SU-DHL-6 (cell line): ENCODE measurements at regions not wholly inside any gene's neighbourhood (a gene's known extent, or its start where the extent isn't known, plus 50 kb on each side); places are given as distances from the start of the nearest gene placed in this dataset.

Experiments
- H2AFZ ChIP-seq: fragments of 200-600 bp; sonication (generic); 2 replicates; pipeline ENCODE4 v1.6.1; 2014; ENCODE audit warnings: low read depth, mild to moderate bottlenecking, moderate library complexity, mixed read lengths, antibody characterized with exemption, low read length; ENCODE audit not compliant: severe bottlenecking
- H3F3A ChIP-seq: fragments of 200-600 bp; shearing (Covaris generic); 2 replicates; pipeline ENCODE4 v1.6.0; 2016; ENCODE audit warnings: antibody characterized with exemption, mild to moderate bottlenecking; ENCODE audit not compliant: insufficient read depth
- H3K27ac ChIP-seq: fragments of 200-600 bp; sonication (generic); 2 replicates; pipeline ENCODE4 v1.5.1; 2016; ENCODE audit warnings: low read depth, mild to moderate bottlenecking, low read length, moderate library complexity, mixed read lengths
- H3K27me3 ChIP-seq: fragments of 200-600 bp; sonication (generic), shearing (Covaris generic); 2 replicates; pipeline ENCODE4 v1.6.0; 2014; ENCODE audit warnings: mild to moderate bottlenecking, low read length
- H3K36me3 ChIP-seq: fragments of 200-600 bp; sonication (generic); 2 replicates; pipeline ENCODE4 v1.6.1; 2014; ENCODE audit warnings: mild to moderate bottlenecking, low read length, mixed read lengths
- H3K4me2 ChIP-seq: fragments of 300-600, 200-600 bp; shearing (Covaris generic), sonication (generic); 2 replicates; pipeline ENCODE4 v1.6.0; 2014; ENCODE audit warnings: low read length, low read depth, mild to moderate bottlenecking; ENCODE audit not compliant: poor library complexity, severe bottlenecking
- H3K4me3 ChIP-seq: fragments of 200-600 bp; sonication (generic); 2 replicates; pipeline ENCODE4 v1.5.1; 2014; ENCODE audit warnings: antibody characterized with exemption, low read length, mild to moderate bottlenecking, mixed read lengths; ENCODE audit not compliant: insufficient read depth, poor library complexity, severe bottlenecking
- H3K79me2 ChIP-seq: fragments of 200-600 bp; sonication (generic); 2 replicates; pipeline ENCODE4 v1.6.1; 2014; ENCODE audit warnings: mild to moderate bottlenecking, low read length, moderate library complexity; ENCODE audit not compliant: insufficient read depth
- H3K9ac ChIP-seq: fragments of 200-600 bp; sonication (generic); 2 replicates; pipeline ENCODE4 v1.7.0; 2014; ENCODE audit warnings: mild to moderate bottlenecking, low read length
- H3K9me2 ChIP-seq: fragments of 200-600 bp; sonication (generic); replicated peaks from 2 replicates; pipeline ENCODE4 v1.6.1; 2014; ENCODE audit warnings: low read length; ENCODE audit not compliant: insufficient read depth
- H3K9me3 ChIP-seq: fragments of 200-600 bp; sonication (generic); 2 replicates; pipeline ENCODE4 v1.6.1; 2014; ENCODE audit warnings: low read length, mixed read lengths; ENCODE audit not compliant: insufficient read depth
- H4K20me1 ChIP-seq: fragments of 200-600 bp; sonication (generic); 2 replicates; pipeline ENCODE4 v1.6.1; 2014; ENCODE audit warnings: low read depth, mild to moderate bottlenecking, antibody characterized with exemption, low read length, moderate library complexity, mixed read lengths
- EZH2phosphoT487 ChIP-seq: fragments of 200-600 bp; sonication (generic), shearing (Covaris generic); conservative IDR thresholded peaks from 2 replicates; pipeline ENCODE4 v1.6.1; 2018; ENCODE audit warnings: mild to moderate bottlenecking, antibody characterized with exemption, low read length, moderate library complexity, mixed read lengths
- TF ChIP-seq, protein P1 (sequence below): fragments of 200-600 bp; sonication (generic); IDR thresholded peaks from one replicate; pipeline ENCODE4 v1.5.1; 2017; ENCODE audit warnings: antibody characterized with exemption, mild to moderate bottlenecking, low read length, moderate library complexity; ENCODE audit not compliant: insufficient read depth, poor library complexity, severe bottlenecking

DNA sequence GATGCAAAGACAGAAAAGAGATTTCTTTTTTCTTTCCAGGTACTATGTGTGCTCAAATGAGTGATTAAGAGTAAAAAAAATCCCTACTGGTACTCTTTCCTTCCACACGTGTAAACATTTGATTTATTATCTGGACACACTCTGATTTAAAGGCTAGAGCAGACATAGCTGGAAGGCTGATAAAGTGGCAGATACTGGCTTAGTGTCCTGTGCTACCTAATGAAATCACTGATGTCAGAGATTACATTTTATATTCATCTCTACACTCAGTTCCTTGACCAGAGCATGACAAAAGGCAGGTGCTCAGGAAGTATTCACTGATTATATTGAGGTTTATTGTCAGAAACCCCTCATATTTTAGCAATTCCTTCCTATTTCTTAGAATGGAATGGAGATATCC is 136.6 kb upstream of the SLC38A2 start:
- Histone ChIP-seq H3F3A (no peaks in the 10 kb centered on the region), H4K20me1 (no peaks in the 10 kb centered on the region), H3K36me3 (no peaks in the 10 kb centered on the region), H3K4me2 (no peak overlapping the region), H3K4me3 (no peak overlapping the region), H3K9me3 (no peaks in the 10 kb centered on the region), H3K9ac (no peak overlapping the region), H3K27ac (no peak overlapping the region), H3K79me2 (no peaks in the 10 kb centered on the region), H3K9me2 (no peaks in the 10 kb centered on the region), H3K27me3 (no peaks in the 10 kb centered on the region), H2AFZ (no peak overlapping the region)
- TF ChIP-seq EZH2phosphoT487 = no peak
- TF ChIP-seq, protein P1, sequence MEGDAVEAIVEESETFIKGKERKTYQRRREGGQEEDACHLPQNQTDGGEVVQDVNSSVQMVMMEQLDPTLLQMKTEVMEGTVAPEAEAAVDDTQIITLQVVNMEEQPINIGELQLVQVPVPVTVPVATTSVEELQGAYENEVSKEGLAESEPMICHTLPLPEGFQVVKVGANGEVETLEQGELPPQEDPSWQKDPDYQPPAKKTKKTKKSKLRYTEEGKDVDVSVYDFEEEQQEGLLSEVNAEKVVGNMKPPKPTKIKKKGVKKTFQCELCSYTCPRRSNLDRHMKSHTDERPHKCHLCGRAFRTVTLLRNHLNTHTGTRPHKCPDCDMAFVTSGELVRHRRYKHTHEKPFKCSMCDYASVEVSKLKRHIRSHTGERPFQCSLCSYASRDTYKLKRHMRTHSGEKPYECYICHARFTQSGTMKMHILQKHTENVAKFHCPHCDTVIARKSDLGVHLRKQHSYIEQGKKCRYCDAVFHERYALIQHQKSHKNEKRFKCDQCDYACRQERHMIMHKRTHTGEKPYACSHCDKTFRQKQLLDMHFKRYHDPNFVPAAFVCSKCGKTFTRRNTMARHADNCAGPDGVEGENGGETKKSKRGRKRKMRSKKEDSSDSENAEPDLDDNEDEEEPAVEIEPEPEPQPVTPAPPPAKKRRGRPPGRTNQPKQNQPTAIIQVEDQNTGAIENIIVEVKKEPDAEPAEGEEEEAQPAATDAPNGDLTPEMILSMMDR = no peak

GRCh38 chr12:46508651-46509050 is 136.1 kb upstream of the SLC38A2 start:
- no peak for TF ChIP-seq EZH2phosphoT487
- TF ChIP-seq, protein P1 = no peak
- no peaks in the 10 kb centered on the region for H3F3A ChIP-seq
- no peaks in the 10 kb centered on the region for H4K20me1 ChIP-seq
- H3K36me3 ChIP-seq = no peaks in the 10 kb centered on the region
- no peak overlapping the region for H3K4me3 ChIP-seq
- H3K9me2 ChIP-seq = no peaks in the 10 kb centered on the region
- H3K4me2 ChIP-seq = no peak overlapping the region
- no peaks in the 10 kb centered on the region for H3K9me3 ChIP-seq
- H3K9ac ChIP-seq = no peak overlapping the region
- H3K27ac ChIP-seq = no peak overlapping the region
- H3K79me2 ChIP-seq = no peaks in the 10 kb centered on the region
- H2AFZ ChIP-seq = no peak overlapping the region
- H3K27me3 ChIP-seq = no peaks in the 10 kb centered on the region

DNA sequence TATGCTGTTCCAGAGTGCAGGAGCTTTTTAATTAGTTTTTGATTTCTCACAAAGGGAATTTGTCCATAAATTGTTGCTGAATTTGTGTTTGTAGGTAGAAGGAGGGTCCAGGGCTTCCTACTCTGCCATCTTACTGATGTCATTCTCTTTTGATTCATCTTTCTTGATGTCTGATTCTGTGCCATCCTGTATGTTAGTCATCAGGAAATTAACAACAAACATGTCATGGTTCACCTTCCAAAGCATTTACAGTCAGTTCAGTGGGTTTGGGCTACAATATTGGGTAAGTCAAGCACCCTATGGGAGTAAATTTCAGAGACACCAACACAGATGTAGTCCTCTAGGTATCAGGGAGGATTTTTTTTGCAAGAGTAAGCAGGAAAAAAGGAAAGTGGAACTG is 135.2 kb upstream of the SLC38A2 start:
- no peak overlapping the region for H3K4me3 ChIP-seq
- H4K20me1 ChIP-seq = no peaks in the 10 kb centered on the region
- no peak overlapping the region for H3K4me2 ChIP-seq
- H3F3A ChIP-seq = no peaks in the 10 kb centered on the region
- H3K9ac ChIP-seq = no peak overlapping the region
- no peaks in the 10 kb centered on the region for H3K27me3 ChIP-seq
- no peaks in the 10 kb centered on the region for H3K9me2 ChIP-seq
- no peaks in the 10 kb centered on the region for H3K9me3 ChIP-seq
- H2AFZ ChIP-seq = no peak overlapping the region
- no peak for TF ChIP-seq EZH2phosphoT487
- TF ChIP-seq, protein P1 = no peak
- no peak overlapping the region for H3K27ac ChIP-seq
- H3K36me3 ChIP-seq = no peaks in the 10 kb centered on the region
- H3K79me2 ChIP-seq = no peaks in the 10 kb centered on the region
